HEK293 (cell line): ENCODE measurements at regions not wholly inside any gene's neighbourhood (a gene's known extent, or its start where the extent isn't known, plus 50 kb on each side); places are given as distances from the start of the nearest gene placed in this dataset.

Source experiments
- CTCF ChIP-seq: fragments of 450-650 bp; formaldehyde crosslinking; IDR thresholded peaks from 2 replicates; pipeline ENCODE4 v1.5.1; 2016; ENCODE audit warnings: missing biosample characterization, missing genetic modification characterization
- ELK4 ChIP-seq: IDR thresholded peaks from 2 replicates; pipeline ENCODE4 v1.6.1; 2011; ENCODE audit warnings: mild to moderate bottlenecking, low read depth, low read length, borderline replicate concordance
- KLF1 ChIP-seq: fragments of 450-650 bp; formaldehyde crosslinking; IDR thresholded peaks from 2 replicates; pipeline ENCODE4 v1.5.1; 2016; ENCODE audit warnings: missing biosample characterization, missing genetic modification characterization
- MEIS1 ChIP-seq: sonication (generic); formaldehyde crosslinking; IDR thresholded peaks from 2 replicates; pipeline ENCODE4 v1.8.1; 2022; ENCODE audit warnings: missing genetic modification reagents, mild to moderate bottlenecking, borderline replicate concordance
- ZBTB11 ChIP-seq: fragments of 450-650 bp; formaldehyde crosslinking; conservative IDR thresholded peaks from 2 replicates; pipeline ENCODE4 v1.5.1; 2016; ENCODE audit warnings: low read depth, missing biosample characterization, missing genetic modification characterization
- ZBTB7A ChIP-seq: fragments of 450-650 bp; formaldehyde crosslinking; IDR thresholded peaks from 2 replicates; pipeline ENCODE4 v1.5.1; 2016; ENCODE audit warnings: low read depth, missing biosample characterization, missing genetic modification characterization
- ZNF146 ChIP-seq: fragments of 450-650 bp; formaldehyde crosslinking; IDR thresholded peaks from 2 replicates; pipeline ENCODE4 v1.5.1; 2016; ENCODE audit warnings: missing biosample characterization, missing genetic modification characterization
- ZNF274 ChIP-seq, 2 experiments: fragments of 200-500 bp in 1 of 2; fragments of 450-650 bp in 1 of 2; sonication (Bioruptor generic) in 1 of 2; formaldehyde crosslinking in 1 of 2; IDR thresholded peaks; 2 replicates each; pipeline versions ENCODE4 v1.5.1 to v1.6.1; 2014 to 2016; ENCODE audit warnings: borderline replicate concordance in 1 of 2, inconsistent platforms in 1 of 2, low read length in 1 of 2, missing biosample characterization in 1 of 2, missing genetic modification characterization in 1 of 2
- ZNF280D ChIP-seq: fragments of 450-650 bp; formaldehyde crosslinking; IDR thresholded peaks from 2 replicates; pipeline ENCODE4 v1.5.1; 2016; ENCODE audit warnings: missing biosample characterization, missing genetic modification characterization
- ZNF302 ChIP-seq: fragments of 450-650 bp; formaldehyde crosslinking; IDR thresholded peaks from 2 replicates; pipeline ENCODE4 v1.5.1; 2016; ENCODE audit warnings: missing biosample characterization, missing genetic modification characterization, low read depth
- ZNF398 ChIP-seq: fragments of 450-650 bp; formaldehyde crosslinking; IDR thresholded peaks from 2 replicates; pipeline ENCODE4 v1.5.1; 2017; ENCODE audit warnings: missing biosample characterization, missing genetic modification characterization
- TF ChIP-seq, protein P1 (sequence below): fragments of 450-650 bp; formaldehyde crosslinking; IDR thresholded peaks from 2 replicates; pipeline ENCODE4 v1.5.1; 2016; ENCODE audit warnings: missing biosample characterization, missing genetic modification characterization, low read depth
- TF ChIP-seq, protein P2 (sequence below): fragments of 450-650 bp; formaldehyde crosslinking; optimal IDR thresholded peaks from 2 replicates; pipeline ENCODE3; 2016; ENCODE audit warnings: missing biosample characterization, mild to moderate bottlenecking, missing genetic modification characterization
- TF ChIP-seq, protein P3 (sequence below): fragments of 450-650 bp; formaldehyde crosslinking; IDR thresholded peaks from 2 replicates; pipeline ENCODE4 v1.5.1; 2016; ENCODE audit warnings: missing biosample characterization, missing genetic modification characterization

GRCh38 chr17:70499067-70499786, 329.9 kb downstream of the KCNJ2 start:
- TF ChIP-seq ZNF398 (tag by site-specific recombination): no peak
- no peak for TF ChIP-seq ZNF146
- TF ChIP-seq, protein P1, sequence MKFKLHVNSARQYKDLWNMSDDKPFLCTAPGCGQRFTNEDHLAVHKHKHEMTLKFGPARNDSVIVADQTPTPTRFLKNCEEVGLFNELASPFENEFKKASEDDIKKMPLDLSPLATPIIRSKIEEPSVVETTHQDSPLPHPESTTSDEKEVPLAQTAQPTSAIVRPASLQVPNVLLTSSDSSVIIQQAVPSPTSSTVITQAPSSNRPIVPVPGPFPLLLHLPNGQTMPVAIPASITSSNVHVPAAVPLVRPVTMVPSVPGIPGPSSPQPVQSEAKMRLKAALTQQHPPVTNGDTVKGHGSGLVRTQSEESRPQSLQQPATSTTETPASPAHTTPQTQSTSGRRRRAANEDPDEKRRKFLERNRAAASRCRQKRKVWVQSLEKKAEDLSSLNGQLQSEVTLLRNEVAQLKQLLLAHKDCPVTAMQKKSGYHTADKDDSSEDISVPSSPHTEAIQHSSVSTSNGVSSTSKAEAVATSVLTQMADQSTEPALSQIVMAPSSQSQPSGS (tag by site-specific recombination): no peak
- no peak for TF ChIP-seq ZBTB7A (tag by site-specific recombination)
- TF ChIP-seq, protein P2, sequence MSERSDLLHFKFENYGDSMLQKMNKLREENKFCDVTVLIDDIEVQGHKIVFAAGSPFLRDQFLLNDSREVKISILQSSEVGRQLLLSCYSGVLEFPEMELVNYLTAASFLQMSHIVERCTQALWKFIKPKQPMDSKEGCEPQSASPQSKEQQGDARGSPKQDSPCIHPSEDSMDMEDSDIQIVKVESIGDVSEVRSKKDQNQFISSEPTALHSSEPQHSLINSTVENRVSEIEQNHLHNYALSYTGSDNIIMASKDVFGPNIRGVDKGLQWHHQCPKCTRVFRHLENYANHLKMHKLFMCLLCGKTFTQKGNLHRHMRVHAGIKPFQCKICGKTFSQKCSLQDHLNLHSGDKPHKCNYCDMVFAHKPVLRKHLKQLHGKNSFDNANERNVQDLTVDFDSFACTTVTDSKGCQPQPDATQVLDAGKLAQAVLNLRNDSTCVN (tag by site-specific recombination): no peak
- TF ChIP-seq ZNF274 (IDR thresholded peaks at IDR 0.05; ENCODE audit: low read length): no peak
- no peak for TF ChIP-seq ZNF274 (tag by site-specific recombination; IDR thresholded peaks at IDR 0.05; ENCODE audit: borderline replicate concordance)
- TF ChIP-seq KLF1 (tag by site-specific recombination): no peak
- no peak for TF ChIP-seq ZNF280D
- TF ChIP-seq ELK4: no peak
- no peak for TF ChIP-seq MEIS1 (CRISPR knock-in tag)
- no peak for TF ChIP-seq ZNF302
- TF ChIP-seq CTCF (tag by site-specific recombination): no peak
- TF ChIP-seq ZBTB11 (tag by site-specific recombination): no peak
- TF ChIP-seq, protein P3, sequence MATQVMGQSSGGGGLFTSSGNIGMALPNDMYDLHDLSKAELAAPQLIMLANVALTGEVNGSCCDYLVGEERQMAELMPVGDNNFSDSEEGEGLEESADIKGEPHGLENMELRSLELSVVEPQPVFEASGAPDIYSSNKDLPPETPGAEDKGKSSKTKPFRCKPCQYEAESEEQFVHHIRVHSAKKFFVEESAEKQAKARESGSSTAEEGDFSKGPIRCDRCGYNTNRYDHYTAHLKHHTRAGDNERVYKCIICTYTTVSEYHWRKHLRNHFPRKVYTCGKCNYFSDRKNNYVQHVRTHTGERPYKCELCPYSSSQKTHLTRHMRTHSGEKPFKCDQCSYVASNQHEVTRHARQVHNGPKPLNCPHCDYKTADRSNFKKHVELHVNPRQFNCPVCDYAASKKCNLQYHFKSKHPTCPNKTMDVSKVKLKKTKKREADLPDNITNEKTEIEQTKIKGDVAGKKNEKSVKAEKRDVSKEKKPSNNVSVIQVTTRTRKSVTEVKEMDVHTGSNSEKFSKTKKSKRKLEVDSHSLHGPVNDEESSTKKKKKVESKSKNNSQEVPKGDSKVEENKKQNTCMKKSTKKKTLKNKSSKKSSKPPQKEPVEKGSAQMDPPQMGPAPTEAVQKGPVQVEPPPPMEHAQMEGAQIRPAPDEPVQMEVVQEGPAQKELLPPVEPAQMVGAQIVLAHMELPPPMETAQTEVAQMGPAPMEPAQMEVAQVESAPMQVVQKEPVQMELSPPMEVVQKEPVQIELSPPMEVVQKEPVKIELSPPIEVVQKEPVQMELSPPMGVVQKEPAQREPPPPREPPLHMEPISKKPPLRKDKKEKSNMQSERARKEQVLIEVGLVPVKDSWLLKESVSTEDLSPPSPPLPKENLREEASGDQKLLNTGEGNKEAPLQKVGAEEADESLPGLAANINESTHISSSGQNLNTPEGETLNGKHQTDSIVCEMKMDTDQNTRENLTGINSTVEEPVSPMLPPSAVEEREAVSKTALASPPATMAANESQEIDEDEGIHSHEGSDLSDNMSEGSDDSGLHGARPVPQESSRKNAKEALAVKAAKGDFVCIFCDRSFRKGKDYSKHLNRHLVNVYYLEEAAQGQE (tag by site-specific recombination): no peak
